B cell (primary cell): ENCODE measurements at regions not wholly inside any gene's neighbourhood (a gene's known extent, or its start where the extent isn't known, plus 50 kb on each side); places are given as distances from the start of the nearest gene placed in this dataset.

Experiments
- ATAC-seq: fragments of 200-7000 bp; cut with Tn5 transposase; one replicate; pipeline ENCODE4 v1.10.0; 2021; ENCODE audit warnings: low read depth, mild to moderate bottlenecking, moderate number of reproducible peaks, moderate library complexity
- CTCF ChIA-PET: fragments of 350-600 bp; sonication (Branson Sonifier 250); formaldehyde crosslinking; loops from one replicate; lab custom pipeline; 2021; ENCODE audit warnings: antibody characterized with exemption, inconsistent platforms; lab: Charles Lee
- POLR2A ChIA-PET: fragments of 350-600 bp; sonication (Branson Sonifier 250); formaldehyde crosslinking; loops from one replicate; lab custom pipeline; 2021; ENCODE audit warnings: antibody characterized with exemption; lab: Charles Lee
- DNase-seq: peaks from one replicate; pipeline ENCODE4 v3.0.0; 2013
- H2AFZ ChIP-seq: 2 replicates; pipeline ENCODE4 v1.6.1; 2012; ENCODE audit warnings: mild to moderate bottlenecking, low read depth, low read length; ENCODE audit not compliant: insufficient read depth, poor library complexity, severe bottlenecking
- H3K27ac ChIP-seq, 2 donors: 1 replicate in 1 of 2; 2 replicates in 1 of 2; pipeline ENCODE4 v1.5.1; 2012 to 2013; ENCODE audit warnings: low read length in 2 of 2, mild to moderate bottlenecking in 2 of 2, moderate library complexity in 1 of 2
- H3K27me3 ChIP-seq, 4 experiments: fragments of 200-600 bp in 1 of 4; sonication (generic) in 1 of 4; replicated peaks in 1 of 4; 1 replicate in 2 of 4; 2 replicates in 2 of 4; pipeline versions ENCODE4 v1.6.1 to v1.7.0; 2013 to 2016; ENCODE audit warnings: low read length in 3 of 4, mild to moderate bottlenecking in 2 of 4, mixed read lengths in 1 of 4, moderate library complexity in 1 of 4; ENCODE audit not compliant: insufficient read depth in 4 of 4, control insufficient read depth in 3 of 4; ENCODE audit errors: control extremely low read depth in 1 of 4
- H3K36me3 ChIP-seq, 2 experiments: replicated peaks in 1 of 2; 1 replicate in 1 of 2; 2 replicates in 1 of 2; pipeline versions ENCODE4 v1.6.1 to v1.7.1; 2013; ENCODE audit warnings: low read length in 1 of 2; ENCODE audit not compliant: insufficient read depth in 2 of 2, control insufficient read depth in 1 of 2; ENCODE audit errors: control extremely low read depth in 1 of 2, extremely low read depth in 1 of 2
- H3K4me1 ChIP-seq, 2 donors: fragments of 200-600 bp in 1 of 2; sonication (generic) in 1 of 2; 1 replicate in 1 of 2; 2 replicates in 1 of 2; pipeline versions ENCODE4 v1.5.1 to v1.6.1; 2013 to 2017; ENCODE audit warnings: low read length in 2 of 2; ENCODE audit not compliant: control insufficient read depth in 2 of 2, insufficient read depth in 2 of 2
- H3K4me2 ChIP-seq: replicated peaks from 2 replicates; pipeline ENCODE3; 2012; ENCODE audit warnings: mild to moderate bottlenecking, low read depth, low read length; ENCODE audit not compliant: poor library complexity, severe bottlenecking
- H3K4me3 ChIP-seq, 5 experiments: fragments of 200-600 bp in 1 of 5; sonication (generic) in 1 of 5; 1 replicate in 3 of 5; 2 replicates in 2 of 5; pipeline versions ENCODE4 v1.5.1 to v1.7.0; 2011 to 2016; ENCODE audit warnings: low read length in 4 of 5, mild to moderate bottlenecking in 4 of 5, low read depth in 2 of 5, control low read depth in 1 of 5, moderate library complexity in 1 of 5; ENCODE audit not compliant: insufficient read depth in 1 of 5; ENCODE audit errors: control extremely low read depth in 1 of 5, extremely low read depth in 1 of 5
- H3K79me2 ChIP-seq: fragments of 200-600 bp; sonication (generic); one replicate; pipeline ENCODE4 v1.6.0; 2016; ENCODE audit warnings: low read length; ENCODE audit not compliant: control insufficient read depth, insufficient read depth
- H3K9ac ChIP-seq: fragments of 200-600 bp; sonication (generic); 2 replicates; pipeline ENCODE4 v1.6.1; 2017; ENCODE audit warnings: mild to moderate bottlenecking, low read length, moderate library complexity
- H3K9me3 ChIP-seq, 3 donors: one replicate each; pipeline versions ENCODE4 v1.6.1 to v1.7.1; 2013; ENCODE audit warnings: low read length in 2 of 3; ENCODE audit not compliant: control insufficient read depth in 2 of 3, insufficient read depth in 1 of 3; ENCODE audit errors: control extremely low read depth in 1 of 3
- H4K20me1 ChIP-seq: 2 replicates; pipeline ENCODE4 v1.6.0; 2012; ENCODE audit warnings: mild to moderate bottlenecking, low read length; ENCODE audit not compliant: insufficient read depth, control insufficient read depth, poor library complexity, severe bottlenecking
- H3K27ac Mint-ChIP-seq: one replicate; pipeline ENCODE4 v1.8.0; 2021; ENCODE audit warnings: mixed read lengths
- H3K27me3 Mint-ChIP-seq: one replicate; pipeline ENCODE4 v1.8.0; 2021; ENCODE audit warnings: mixed read lengths
- H3K4me1 Mint-ChIP-seq: one replicate; pipeline ENCODE4 v1.8.0; 2021; ENCODE audit warnings: mixed read lengths
- H3K4me3 Mint-ChIP-seq: one replicate; pipeline ENCODE4 v1.8.0; 2021; ENCODE audit warnings: mixed read lengths
- H3K9me3 Mint-ChIP-seq: one replicate; pipeline ENCODE4 v1.8.0; 2022; ENCODE audit warnings: mixed read lengths; ENCODE audit not compliant: insufficient read depth
- EZH2 ChIP-seq: IDR thresholded peaks from 2 replicates; pipeline ENCODE4 v1.6.1; 2012; ENCODE audit warnings: borderline replicate concordance, low read depth, mild to moderate bottlenecking, moderate library complexity, low read length; ENCODE audit not compliant: insufficient read depth, poor library complexity, severe bottlenecking
- WGBS: methylation state at CpG from one replicate; pipeline ENCODE4 v1.1.5; 2013; ENCODE audit warnings: missing lambda C conversion rate; ENCODE audit not compliant: insufficient coverage; 5-methylcytosine and 5-hydroxymethylcytosine counted together
- intact Hi-C: fragments of 100-400 bp; cut with micrococcal nuclease; formaldehyde crosslinking; loops from one replicate; pipeline ENCODE4 v1.10.0; 2022
- TF ChIP-seq, protein P1 (sequence below): fragments of 200-600 bp; IDR thresholded peaks from one replicate; pipeline ENCODE4 v1.8.0; 2022; ENCODE audit warnings: antibody characterized with exemption, mild to moderate bottlenecking

DNA sequence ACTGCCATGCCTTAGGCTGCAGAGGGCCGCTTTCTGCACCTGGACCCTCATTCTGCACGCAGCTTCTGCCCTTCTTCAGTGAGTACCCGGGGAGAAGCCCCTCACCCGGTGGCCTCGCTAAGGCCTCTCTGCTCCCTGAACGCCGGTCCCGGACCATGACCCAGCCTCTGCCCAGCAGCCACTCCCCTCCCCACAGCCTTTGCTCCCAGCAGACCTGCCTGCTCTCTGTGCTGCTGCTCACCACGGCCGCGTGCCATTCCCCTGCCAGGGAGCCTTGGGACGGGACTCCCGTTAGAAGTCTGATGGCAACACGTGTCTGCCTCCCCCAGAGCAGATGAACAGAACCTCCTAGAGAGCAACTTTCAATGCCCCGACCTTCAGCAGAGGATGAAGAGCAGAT, 282.8 kb downstream of the NDUFA10 start:
- ChIA-PET CTCF (no interaction called here), POLR2A (no interaction called here)
- no peaks in the 10 kb centered on the region for H3K4me1 Mint-ChIP-seq
- no peak overlapping the region for H3K9ac ChIP-seq
- no peak overlapping the region for H3K4me3 Mint-ChIP-seq
- no peaks in the 10 kb centered on the region for H3K9me3 Mint-ChIP-seq
- no peaks in the 10 kb centered on the region for H3K4me1 ChIP-seq
- TF ChIP-seq, protein P1, sequence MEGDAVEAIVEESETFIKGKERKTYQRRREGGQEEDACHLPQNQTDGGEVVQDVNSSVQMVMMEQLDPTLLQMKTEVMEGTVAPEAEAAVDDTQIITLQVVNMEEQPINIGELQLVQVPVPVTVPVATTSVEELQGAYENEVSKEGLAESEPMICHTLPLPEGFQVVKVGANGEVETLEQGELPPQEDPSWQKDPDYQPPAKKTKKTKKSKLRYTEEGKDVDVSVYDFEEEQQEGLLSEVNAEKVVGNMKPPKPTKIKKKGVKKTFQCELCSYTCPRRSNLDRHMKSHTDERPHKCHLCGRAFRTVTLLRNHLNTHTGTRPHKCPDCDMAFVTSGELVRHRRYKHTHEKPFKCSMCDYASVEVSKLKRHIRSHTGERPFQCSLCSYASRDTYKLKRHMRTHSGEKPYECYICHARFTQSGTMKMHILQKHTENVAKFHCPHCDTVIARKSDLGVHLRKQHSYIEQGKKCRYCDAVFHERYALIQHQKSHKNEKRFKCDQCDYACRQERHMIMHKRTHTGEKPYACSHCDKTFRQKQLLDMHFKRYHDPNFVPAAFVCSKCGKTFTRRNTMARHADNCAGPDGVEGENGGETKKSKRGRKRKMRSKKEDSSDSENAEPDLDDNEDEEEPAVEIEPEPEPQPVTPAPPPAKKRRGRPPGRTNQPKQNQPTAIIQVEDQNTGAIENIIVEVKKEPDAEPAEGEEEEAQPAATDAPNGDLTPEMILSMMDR = no peak
- no peak for TF ChIP-seq EZH2
- no peak overlapping the region for H3K27ac ChIP-seq
- H3K79me2 ChIP-seq = no peaks in the 10 kb centered on the region
- H3K27me3 ChIP-seq = no peaks in the 10 kb centered on the region
- H3K4me2 ChIP-seq = no peak overlapping the region
- 87% methylated on average over 15 of the region's 15 CpGs for WGBS
- H3K27me3 Mint-ChIP-seq = no peaks in the 10 kb centered on the region
- no peak for ATAC-seq
- no peaks in the 10 kb centered on the region for H3K9me3 ChIP-seq
- no peaks in the 10 kb centered on the region for H3K36me3 ChIP-seq
- no peaks in the 10 kb centered on the region for H4K20me1 ChIP-seq
- intact Hi-C loops = no loop called here
- H3K4me3 ChIP-seq = no peak overlapping the region
- no peak for DNase-seq
- H2AFZ ChIP-seq = no peak overlapping the region
- no peak overlapping the region for H3K27ac Mint-ChIP-seq

DNA sequence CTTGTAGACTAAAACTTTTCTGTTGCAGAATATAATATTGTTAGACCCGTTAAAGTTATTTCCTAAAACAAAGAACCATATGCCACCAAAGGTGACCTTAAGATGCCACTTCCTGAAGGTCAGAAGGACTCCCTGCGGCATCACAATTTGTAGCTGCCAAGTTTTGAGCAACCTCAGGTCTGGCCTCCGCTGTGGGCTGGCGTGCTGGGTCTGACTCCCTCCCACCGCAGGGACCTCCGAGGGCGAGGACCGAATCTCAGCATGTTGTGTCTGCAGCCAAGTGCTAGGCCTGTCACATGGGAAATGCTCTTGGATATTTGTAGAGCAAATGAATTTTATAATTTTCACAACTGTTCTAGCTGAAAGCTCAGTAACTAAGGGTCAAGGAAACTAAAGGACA, 285.9 kb downstream of the NDUFA10 start:
- Histone ChIP-seq H3K4me1 (no peaks in the 10 kb centered on the region), H4K20me1 (no peaks in the 10 kb centered on the region), H3K4me3 (no peak overlapping the region), H3K4me2 (no peak overlapping the region), H3K9me3 (peaks cover 0 to 18% (median 0%) of the 10 kb centered on the region in 3 donors), H3K79me2 (no peaks in the 10 kb centered on the region), H3K9ac (no peak overlapping the region), H3K27me3 (no peaks in the 10 kb centered on the region), H2AFZ (no peak overlapping the region), H3K36me3 (no peaks in the 10 kb centered on the region), H3K27ac (no peak overlapping the region)
- TF ChIP-seq EZH2 = no peak
- TF ChIP-seq, protein P1 = no peak
- WGBS = 93% methylated on average over 7 of the region's 8 CpGs
- ATAC-seq (no peak), DNase-seq (no peak)
- Mint-ChIP-seq H3K27ac (no peak overlapping the region), H3K9me3 (peaks cover 2% of the 10 kb centered on the region), H3K4me1 (no peaks in the 10 kb centered on the region), H3K27me3 (no peaks in the 10 kb centered on the region), H3K4me3 (no peak overlapping the region)
- POLR2A ChIA-PET = no interaction called here
- intact Hi-C loops = no loop called here
- CTCF ChIA-PET = no interaction called here
